Activated CD4-positive, alpha-beta T cell treated with anti-CD3 and anti-CD28 coated beads for 24 hours (primary cell): ENCODE measurements at regions not wholly inside any gene's neighbourhood (a gene's known extent, or its start where the extent isn't known, plus 50 kb on each side); places are given as distances from the start of the nearest gene placed in this dataset.
"Not testable (repeated sequence)": the region's sequence is repeated elsewhere in the genome, so short reads cannot be mapped to it uniquely, and the experiment has no call there.

Experiments used
- DNase-seq, 2 donors: peaks; one replicate each; pipeline ENCODE4 v3.0.0-alpha.2; 2020; ENCODE audit warnings: low read depth in 2 of 2

GRCh38 chr3:188974856-188975599, 196.7 kb upstream of the TPRG1 start:
- no peak for DNase-seq

DNA sequence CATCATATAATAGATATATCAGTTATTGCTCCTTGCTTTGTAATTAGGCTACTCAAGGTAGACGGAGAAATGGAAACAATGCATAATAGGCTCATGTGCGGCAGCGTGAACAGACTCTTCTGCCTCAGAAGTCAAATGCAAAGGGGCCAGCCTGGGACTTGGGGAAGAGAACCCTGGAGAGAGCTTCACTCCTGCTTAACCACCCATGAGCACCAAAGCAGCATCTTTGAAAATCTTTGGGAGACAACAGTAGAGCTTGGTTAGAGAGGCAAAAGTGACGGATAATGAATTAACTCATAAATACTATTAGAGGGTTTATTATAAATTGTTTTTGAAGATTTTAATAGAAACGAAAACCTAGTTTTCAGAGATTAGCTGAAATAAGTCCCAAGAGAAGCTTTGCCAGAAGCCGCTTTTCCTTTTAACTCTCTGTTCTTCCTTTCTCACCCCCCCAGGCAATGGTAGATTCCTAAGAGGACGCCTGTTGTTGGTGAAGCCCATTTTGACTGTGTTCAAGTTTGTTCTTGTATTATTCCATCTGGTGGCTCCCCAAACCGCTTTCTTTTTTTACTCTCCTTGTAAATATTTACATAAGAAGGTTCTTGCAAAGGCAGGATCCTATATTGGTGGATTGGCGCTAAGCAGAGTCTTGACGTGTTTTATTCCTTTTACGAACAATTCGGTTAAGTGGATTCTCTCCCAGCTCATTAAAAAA, 196.0 kb upstream of the TPRG1 start:
- no peak for DNase-seq

DNA sequence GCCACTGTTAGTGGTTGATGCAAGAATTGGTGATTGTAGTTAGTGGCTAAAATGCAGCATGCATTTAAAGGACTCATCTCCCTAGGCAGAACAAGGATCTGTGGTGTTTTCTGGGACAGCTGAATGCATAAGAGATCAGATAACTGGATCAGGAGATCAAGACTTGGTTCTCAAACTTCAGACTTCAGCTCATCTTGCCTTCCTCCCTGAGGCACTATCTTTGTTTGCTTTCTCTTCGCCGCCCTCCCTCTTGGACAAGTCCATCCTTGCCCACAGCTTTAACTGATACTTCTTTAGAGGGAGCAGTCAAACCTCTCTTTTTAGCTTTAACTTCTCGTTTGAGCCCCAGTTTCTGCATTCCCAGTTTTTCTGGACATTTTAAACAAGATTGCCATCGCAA, 195.4 kb upstream of the TPRG1 start:
- DNase-seq = no peak

DNA sequence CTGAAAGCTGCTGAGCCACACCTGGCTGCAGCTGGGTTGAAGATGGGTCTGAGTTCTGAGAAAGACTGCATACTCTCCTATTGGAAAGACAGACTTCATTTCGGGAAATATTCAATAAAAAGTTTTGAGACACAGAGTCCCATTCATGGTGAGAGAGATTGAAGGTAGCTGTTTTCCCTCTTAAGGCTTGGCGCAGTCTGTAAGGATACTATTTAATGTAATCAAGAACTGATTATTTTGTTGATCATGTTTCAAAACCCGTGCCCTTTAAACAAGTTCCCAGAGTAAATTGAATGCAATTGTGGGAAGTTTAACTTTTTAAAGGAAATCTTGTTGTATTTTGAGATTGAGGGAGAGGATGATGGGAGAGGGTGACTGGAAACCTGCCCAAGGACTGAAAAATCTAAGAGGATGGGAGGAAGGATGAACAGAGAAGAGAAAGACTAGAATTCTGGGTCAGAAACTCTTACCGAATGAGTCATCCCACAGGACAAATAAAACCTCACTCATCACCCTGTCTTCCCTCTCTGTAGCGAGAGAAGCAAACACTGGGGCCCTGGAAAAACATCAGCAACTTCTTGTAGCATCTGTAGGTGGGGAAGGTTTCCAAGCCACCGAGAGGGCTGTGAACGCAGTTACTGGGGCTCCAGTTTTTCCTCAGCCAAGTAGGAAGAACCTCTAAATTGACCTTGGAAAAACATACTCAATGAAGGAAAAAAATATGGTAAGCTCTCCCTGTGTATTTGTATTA, 193.2 kb upstream of the TPRG1 start:
- DNase-seq = no peak

DNA sequence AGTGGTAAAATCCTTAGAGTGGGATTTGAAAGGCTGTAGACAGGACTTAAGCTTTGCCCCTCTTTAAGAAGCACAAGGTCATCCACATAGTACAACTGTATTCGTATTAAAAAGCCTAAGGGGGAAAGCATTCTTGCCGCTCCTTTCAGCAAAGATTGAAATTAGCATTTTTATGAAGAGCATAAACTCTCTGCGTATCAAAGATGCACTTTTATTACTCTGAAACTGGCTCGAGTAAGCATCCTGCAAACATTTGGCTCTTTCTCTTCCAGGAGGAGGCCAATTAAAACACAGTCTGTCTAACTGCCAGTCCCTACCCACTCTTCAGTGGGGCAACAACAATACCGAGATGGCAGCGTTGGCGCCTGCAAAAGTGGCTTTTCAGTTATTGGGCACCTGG, 192.5 kb upstream of the TPRG1 start:
- no peak for DNase-seq

DNA sequence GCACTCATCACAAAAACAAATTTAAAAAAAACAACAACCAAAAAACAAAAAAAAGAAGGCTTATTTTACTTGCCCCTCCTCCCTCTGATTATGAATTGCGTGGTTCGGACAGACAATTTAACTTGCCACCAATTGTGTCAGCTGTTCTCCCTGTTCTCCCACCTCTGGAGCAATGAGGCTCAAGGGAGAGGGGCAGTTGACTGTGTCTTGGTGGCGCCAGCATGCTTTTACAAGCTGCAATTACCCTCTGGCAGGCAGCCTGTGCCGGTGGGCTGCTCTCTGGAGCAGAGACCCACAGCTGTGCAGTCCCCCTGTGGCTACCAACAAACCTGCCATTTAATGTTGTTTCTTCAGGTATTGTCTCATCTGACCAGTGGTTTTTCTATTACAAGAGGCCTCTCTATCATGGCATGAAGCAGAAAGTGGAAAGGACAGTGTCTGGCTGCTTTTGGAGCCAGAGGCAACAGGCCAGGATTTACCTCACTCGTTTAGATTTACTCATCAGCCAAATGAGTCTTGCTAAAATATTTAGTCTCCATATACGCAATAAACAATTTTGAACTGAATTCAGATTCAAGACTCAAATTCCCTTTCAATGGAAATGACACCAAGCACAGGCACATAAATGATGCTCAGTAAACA, 192.0 kb upstream of the TPRG1 start:
- no peak for DNase-seq

DNA sequence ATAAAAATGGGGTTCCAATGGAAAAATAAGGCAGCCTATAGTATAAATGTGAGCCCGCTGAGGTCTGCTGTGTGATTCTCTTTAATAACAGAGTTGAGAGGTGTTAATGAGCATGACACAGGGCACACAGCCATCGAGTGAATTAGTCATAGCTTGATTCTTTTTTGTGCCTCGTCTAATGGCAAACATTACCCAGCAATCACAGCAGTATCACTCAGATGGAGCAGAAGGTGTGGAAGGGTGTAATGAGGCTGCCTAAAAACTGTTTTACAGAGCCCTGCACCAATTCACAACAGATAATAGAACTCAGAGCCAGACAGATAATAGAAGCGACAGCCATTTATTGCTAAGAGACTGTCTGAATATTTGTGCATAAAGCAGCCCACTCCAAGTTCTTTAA, 178.6 kb upstream of the TPRG1 start:
- DNase-seq = no peak

DNA sequence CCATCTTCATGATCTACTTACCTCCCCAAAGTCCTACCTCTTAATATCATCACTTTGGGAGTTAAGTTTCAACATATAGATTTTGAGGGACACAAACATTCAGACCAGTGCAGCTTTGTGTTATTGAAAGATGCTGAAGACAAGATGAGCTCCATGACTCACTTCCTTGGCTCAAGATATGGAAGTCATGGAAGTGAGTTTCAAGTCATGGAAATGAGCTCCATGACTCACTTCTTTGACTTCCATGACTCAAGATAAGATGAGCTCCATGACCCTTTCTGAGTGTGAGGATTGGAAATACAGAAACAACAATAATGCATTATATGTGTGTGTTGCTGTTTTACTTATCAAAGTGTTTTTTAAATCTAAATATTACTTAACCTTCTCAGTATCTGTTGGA, 170.2 kb upstream of the TPRG1 start:
- DNase-seq = no peak

DNA sequence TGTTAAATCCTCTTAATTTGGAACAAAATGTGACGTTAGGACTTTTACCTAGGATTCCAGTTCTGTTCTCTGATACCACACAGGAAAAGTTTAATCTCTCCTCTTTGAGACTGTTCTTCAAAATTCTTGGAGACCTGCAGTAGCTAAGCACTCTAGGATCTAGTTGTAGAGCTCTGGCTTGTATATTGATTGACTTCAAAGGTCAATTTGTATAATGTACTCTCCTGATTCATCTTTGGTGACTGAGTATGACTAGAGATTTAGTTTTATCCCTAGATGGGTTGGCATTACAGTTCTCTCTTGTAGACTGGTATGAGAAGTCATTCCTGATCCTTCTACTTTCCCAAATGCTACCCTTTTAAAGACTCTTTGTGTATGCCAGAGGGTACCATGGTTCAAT, 168.4 kb upstream of the TPRG1 start:
- no peak for DNase-seq

GRCh38 chr3:189013224-189013888, 158.4 kb upstream of the TPRG1 start:
- DNase-seq = no peak

DNA sequence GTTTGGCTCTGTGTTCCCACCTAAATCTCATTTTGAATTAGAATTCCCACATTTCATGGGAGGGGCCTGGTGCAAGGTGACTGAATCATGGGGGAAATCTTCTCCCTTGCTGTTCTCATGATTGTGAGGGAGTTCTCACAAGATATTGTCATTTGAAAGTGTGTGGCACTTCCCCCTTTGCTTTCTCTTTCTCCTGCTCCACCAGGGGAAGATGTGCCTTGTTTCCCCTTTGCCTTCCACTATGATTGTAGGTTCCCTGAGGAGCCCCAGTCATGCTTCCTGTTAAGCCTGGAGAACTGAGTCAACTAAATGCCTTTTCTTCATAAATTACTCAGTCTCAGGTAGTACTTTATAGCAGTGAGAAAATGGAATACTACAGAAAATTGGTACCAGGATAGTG, 157.2 kb upstream of the TPRG1 start:
- DNase-seq = no peak

DNA sequence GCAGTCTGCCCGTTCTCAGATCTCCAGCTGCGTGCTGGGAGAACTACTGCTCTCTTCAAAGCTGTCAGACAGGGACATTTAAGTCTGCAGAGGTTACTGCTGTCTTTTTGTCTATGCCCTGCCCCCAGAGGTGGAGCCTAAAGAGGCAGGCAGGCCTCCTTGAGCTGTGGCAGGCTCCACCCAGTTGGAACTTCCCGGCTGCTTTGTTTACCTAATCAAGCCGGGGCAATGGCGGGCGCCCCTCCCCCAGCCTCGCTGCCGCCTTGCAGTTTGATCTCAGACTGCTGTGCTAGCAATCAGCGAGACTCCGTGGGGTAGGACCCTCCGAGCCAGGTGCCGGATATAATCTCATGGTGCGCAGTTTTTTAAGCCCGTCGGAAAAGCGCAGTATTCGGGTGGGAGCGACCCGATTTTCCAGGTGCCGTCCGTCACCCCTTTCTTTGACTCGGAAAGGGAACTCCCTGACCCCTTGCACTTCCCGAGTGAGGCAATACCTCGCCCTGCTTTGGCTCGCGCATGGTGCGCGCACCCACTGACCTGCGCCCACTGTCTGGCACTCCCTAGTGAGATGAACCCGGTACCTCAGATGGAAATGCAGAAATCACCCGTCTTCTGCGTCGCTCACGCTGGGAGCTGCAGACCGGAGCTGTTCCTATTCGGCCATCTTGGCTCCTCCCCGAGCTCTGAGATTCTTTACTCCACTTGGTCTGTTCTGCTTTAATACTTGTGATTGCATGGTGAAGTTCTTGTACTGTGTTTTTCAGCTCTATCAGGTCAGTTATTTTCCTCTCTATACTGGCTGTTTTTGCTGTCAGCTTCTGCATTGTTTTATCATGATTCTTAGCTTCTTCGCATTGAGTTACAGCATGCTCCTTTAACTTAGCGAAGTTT, 148.9 kb upstream of the TPRG1 start:
- DNase-seq = not testable (repeated sequence)

- no peak for DNase-seq
Observed at GRCh38 chr3:189025866-189026265, 145.9 kb upstream of the TPRG1 start.

DNA sequence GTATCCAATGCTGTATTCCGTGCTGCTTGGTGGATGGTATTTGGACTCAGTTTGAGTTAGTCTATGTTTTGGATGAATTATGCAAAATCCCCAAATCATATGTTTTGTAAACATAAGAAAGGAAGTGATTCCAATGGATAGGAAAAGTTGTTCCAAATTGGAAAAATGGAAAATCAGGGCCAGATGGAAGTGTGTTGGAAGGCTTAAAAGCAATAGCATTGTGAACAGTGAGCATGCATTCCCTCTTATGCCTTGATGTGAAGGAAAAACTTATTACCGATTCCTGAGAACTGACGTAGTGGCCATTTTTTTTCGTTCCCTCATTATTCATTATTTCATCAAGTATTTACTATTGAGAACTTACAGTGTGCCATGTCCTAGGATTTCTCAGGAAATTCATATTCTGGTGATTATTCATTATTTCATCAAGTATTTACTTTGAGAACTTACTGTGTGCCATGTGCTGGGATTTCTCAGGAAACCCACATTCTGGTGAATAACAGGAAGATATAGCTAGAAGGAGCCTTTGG, 144.1 kb upstream of the TPRG1 start:
- no peak for DNase-seq

GRCh38 chr3:189038773-189039745, 132.7 kb upstream of the TPRG1 start:
- DNase-seq = no peak

- no peak for DNase-seq
Observed at GRCh38 chr3:189040656-189041335, 131.0 kb upstream of the TPRG1 start.

- DNase-seq = peak; percentile 63 to 69
Observed at GRCh38 chr3:189041482-189042090, 130.2 kb upstream of the TPRG1 start.

- DNase-seq = no peak
Observed at GRCh38 chr3:189042832-189043231, 128.9 kb upstream of the TPRG1 start.
